RWPE2 (cell line): ENCODE measurements at regions not wholly inside any gene's neighbourhood (a gene's known extent, or its start where the extent isn't known, plus 50 kb on each side); places are given as distances from the start of the nearest gene placed in this dataset.
A peak's percentile ranks its signal among the peaks of the same experiment; 100 is the strongest.
"Not testable (repeated sequence)": the region's sequence is repeated elsewhere in the genome, so short reads cannot be mapped to it uniquely, and the experiment has no call there.

Experiments
- ATAC-seq: fragments of 200-7000 bp; cut with Tn5 transposase; 3 replicates; pipeline ENCODE4 v1.9.1; 2021; ENCODE audit warnings: low read depth
- DNase-seq: peaks from one replicate; pipeline ENCODE4 v3.0.0-alpha.2; 2020; ENCODE audit warnings: low spot score
- H3K27ac ChIP-seq: fragments of 450-650 bp; 2 replicates; pipeline ENCODE4 v1.5.1; 2017; ENCODE audit warnings: mild to moderate bottlenecking; ENCODE audit not compliant: poor library complexity, severe bottlenecking
- H3K27me3 ChIP-seq: fragments of 250-450 bp; sonication (Bioruptor Pico); 2 replicates; pipeline ENCODE4 v1.5.1; 2021; ENCODE audit warnings: mild to moderate bottlenecking, moderate library complexity; ENCODE audit not compliant: insufficient read depth, poor library complexity, severe bottlenecking
- H3K36me3 ChIP-seq: fragments of 250-450 bp; sonication (Bioruptor Pico); 2 replicates; pipeline ENCODE4 v1.5.1; 2020; ENCODE audit warnings: low read depth, mild to moderate bottlenecking, moderate library complexity
- H3K4me1 ChIP-seq: fragments of 250-450 bp; sonication (Bioruptor Pico); 2 replicates; pipeline ENCODE4 v1.5.1; 2021; ENCODE audit warnings: mild to moderate bottlenecking, moderate library complexity; ENCODE audit not compliant: insufficient read depth, poor library complexity, severe bottlenecking
- H3K4me3 ChIP-seq: fragments of 250-450 bp; sonication (Bioruptor Pico); 2 replicates; pipeline ENCODE4 v1.5.1; 2021; ENCODE audit warnings: mild to moderate bottlenecking, moderate library complexity; ENCODE audit not compliant: severe bottlenecking
- H3K9me3 ChIP-seq: fragments of 250-450 bp; sonication (Bioruptor Pico); 2 replicates; pipeline ENCODE4 v1.5.1; 2021; ENCODE audit warnings: mild to moderate bottlenecking, moderate library complexity; ENCODE audit not compliant: severe bottlenecking
- TF ChIP-seq, protein P1 (sequence below): fragments of 450-650 bp; IDR thresholded peaks from one replicate; pipeline ENCODE4 v1.5.1; 2017; ENCODE audit warnings: mild to moderate bottlenecking, moderate library complexity; ENCODE audit not compliant: poor library complexity, severe bottlenecking

DNA sequence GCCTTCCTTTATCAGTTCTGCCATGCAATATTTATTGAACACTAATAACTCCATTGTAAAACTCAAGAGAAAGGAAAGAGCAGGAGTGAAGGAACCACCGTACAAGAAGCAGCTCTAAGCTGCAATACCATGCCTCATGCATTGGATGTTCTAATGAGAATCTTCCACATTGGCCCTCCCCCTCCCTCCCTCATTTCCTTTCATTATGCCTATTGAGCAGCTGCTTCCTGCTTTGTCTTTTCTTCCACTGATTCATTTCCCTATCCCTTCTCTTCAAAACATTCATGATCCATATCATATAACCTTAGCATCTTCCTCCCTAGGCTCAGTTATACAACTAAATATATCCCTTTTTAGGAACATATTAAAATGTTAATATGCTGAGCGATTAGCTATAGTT is 698.7 kb upstream of the GOLIM4 start:
- TF ChIP-seq, protein P1, sequence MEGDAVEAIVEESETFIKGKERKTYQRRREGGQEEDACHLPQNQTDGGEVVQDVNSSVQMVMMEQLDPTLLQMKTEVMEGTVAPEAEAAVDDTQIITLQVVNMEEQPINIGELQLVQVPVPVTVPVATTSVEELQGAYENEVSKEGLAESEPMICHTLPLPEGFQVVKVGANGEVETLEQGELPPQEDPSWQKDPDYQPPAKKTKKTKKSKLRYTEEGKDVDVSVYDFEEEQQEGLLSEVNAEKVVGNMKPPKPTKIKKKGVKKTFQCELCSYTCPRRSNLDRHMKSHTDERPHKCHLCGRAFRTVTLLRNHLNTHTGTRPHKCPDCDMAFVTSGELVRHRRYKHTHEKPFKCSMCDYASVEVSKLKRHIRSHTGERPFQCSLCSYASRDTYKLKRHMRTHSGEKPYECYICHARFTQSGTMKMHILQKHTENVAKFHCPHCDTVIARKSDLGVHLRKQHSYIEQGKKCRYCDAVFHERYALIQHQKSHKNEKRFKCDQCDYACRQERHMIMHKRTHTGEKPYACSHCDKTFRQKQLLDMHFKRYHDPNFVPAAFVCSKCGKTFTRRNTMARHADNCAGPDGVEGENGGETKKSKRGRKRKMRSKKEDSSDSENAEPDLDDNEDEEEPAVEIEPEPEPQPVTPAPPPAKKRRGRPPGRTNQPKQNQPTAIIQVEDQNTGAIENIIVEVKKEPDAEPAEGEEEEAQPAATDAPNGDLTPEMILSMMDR = no peak
- H3K9me3 ChIP-seq = no peaks in the 10 kb centered on the region
- no peak overlapping the region for H3K27ac ChIP-seq
- ATAC-seq = no peak
- H3K27me3 ChIP-seq = no peaks in the 10 kb centered on the region
- no peak overlapping the region for H3K4me3 ChIP-seq
- H3K36me3 ChIP-seq = no peaks in the 10 kb centered on the region
- H3K4me1 ChIP-seq = no peaks in the 10 kb centered on the region
- DNase-seq = no peak

DNA sequence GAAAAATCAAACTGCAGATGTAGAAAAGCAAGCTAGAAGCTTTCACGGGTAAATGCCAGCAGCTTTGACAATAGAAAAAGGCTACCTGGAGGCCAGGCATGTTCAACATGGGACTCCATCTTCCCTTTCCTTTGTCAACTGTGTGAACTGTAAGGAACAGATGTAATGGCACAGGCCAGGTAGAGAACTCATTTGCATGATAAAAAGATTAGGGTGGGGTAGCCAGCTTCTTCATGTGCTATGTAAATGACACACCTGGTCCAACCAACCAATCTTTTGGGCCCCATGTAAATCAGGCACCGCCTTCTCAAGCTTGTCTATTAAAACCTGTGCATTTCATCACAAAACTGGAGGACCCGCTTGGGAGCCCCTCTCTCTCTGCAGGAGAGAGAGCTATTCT is 686.5 kb upstream of the GOLIM4 start:
- Histone ChIP-seq H3K4me3 (no peak overlapping the region), H3K36me3 (no peaks in the 10 kb centered on the region), H3K9me3 (no peaks in the 10 kb centered on the region), H3K4me1 (no peaks in the 10 kb centered on the region), H3K27me3 (peaks cover 5% of the 10 kb centered on the region), H3K27ac (no peak overlapping the region)
- DNase-seq = no peak
- TF ChIP-seq, protein P1 = no peak
- no peak for ATAC-seq

DNA sequence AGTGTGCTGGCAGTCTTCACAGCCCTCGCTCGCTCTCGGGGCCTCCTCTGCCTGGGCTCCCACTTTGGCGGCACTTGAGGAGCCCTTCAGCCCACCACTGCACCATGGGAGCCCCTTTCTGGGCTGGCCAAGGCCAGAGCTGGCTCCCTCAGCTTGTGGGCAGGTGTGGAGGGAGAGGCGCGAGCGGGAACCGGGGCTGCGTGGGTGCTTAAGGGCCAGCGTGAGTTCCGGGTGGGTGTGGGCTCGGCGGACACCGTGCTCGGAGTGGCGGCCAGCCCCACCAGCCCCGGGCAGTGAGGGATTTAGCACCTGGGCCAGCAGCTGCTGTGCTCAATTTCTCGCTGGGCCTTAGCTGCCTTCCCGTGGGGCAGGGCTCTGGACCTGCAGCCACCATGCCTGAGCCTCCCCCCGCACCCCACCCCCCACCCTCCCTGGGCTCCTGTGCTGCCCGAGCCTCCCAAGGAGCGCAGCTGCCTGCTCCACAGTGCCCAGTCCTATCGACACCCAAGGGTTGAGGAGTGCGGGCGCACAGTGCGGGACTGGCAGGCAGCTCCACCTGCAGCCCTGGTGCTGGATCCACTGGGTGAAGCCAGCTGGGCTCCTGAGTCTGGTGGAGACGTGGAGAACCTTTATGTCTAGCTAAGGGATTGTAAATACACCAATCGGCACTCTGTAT is 684.4 kb upstream of the GOLIM4 start:
- not testable (repeated sequence) for H3K4me1 ChIP-seq, H3K9me3 ChIP-seq, H3K27ac ChIP-seq, H3K36me3 ChIP-seq, ATAC-seq, H3K27me3 ChIP-seq, H3K4me3 ChIP-seq
- peak; percentile 22 for DNase-seq

DNA sequence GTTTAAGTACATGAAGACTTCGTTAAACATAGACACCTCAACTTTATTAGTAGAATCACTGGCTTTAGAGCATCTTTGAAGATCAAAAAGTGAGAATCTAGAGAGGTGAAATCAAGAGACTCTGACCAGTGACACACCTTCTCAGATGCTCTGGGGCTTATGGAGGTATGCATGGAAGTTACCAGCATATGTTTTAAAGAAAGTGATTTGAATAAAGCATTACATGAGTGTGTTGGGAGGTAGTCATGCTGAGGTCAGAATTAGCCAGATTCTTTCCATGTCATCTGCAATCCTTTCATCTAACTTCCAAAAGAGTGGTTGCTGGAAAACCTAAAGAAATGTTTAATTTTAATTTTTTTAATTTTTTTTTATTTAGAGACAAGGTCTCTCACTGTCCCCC is 658.0 kb upstream of the GOLIM4 start:
- ATAC-seq = no peak
- Histone ChIP-seq H3K4me1 (no peaks in the 10 kb centered on the region), H3K9me3 (no peaks in the 10 kb centered on the region), H3K36me3 (no peaks in the 10 kb centered on the region), H3K4me3 (no peak overlapping the region), H3K27me3 (no peaks in the 10 kb centered on the region), H3K27ac (no peak overlapping the region)
- TF ChIP-seq, protein P1 = no peak
- DNase-seq = no peak

DNA sequence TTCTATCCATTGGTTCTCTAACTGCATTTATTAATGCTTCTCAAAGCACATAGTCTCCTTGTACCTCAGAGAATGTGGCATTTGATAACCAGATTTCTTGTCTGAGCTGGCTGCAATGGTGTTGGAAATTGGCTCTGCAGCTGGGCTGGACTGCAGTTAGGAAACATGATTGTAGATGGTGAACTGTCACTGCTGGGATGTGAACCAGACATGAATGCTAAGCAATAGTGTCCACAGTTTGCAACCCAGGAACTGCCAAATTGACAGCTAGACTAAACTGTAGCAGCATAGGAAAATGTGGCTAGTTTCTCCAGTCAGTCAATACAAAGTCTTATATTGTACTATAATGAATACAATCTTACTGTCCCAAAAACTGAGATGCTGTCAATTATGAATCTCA is 656.6 kb upstream of the GOLIM4 start:
- TF ChIP-seq, protein P1 = no peak

More for the DNA sequence above, 656.6 kb upstream of the GOLIM4 start:
- H3K27ac ChIP-seq = no peak overlapping the region
- DNase-seq (no peak), ATAC-seq (no peak)
- H3K4me3 ChIP-seq = no peak overlapping the region
- H3K27me3 ChIP-seq = no peaks in the 10 kb centered on the region
- H3K36me3 ChIP-seq = no peaks in the 10 kb centered on the region
- no peaks in the 10 kb centered on the region for H3K4me1 ChIP-seq
- no peaks in the 10 kb centered on the region for H3K9me3 ChIP-seq
